Motor neuron (in vitro differentiated cells): ENCODE measurements at regions not wholly inside any gene's neighbourhood (a gene's known extent, or its start where the extent isn't known, plus 50 kb on each side); places are given as distances from the start of the nearest gene placed in this dataset.
"Not testable (repeated sequence)": the region's sequence is repeated elsewhere in the genome, so short reads cannot be mapped to it uniquely, and the experiment has no call there.

Experiments used
- ATAC-seq, 8 experiments: fragments of 200-7000 bp; cut with Tn5 transposase; replicated peaks in 6 of 8; 2 replicates each; pipeline ENCODE4 v1.8.0; 2021; ENCODE audit warnings: mild to moderate bottlenecking in 8 of 8, moderate library complexity in 8 of 8
- H3K27ac ChIP-seq, 2 donors: fragments of 250-450 bp; sonication (Bioruptor Pico); 2 replicates each; pipeline ENCODE4 v1.9.0; 2021; ENCODE audit warnings: antibody characterized with exemption in 2 of 2, mild to moderate bottlenecking in 2 of 2, moderate library complexity in 1 of 2
- H3K4me1 ChIP-seq, 2 donors: fragments of 250-450 bp; sonication (Bioruptor Pico); replicated peaks in 1 of 2; 2 replicates each; pipeline ENCODE4 v1.6.1; 2021; ENCODE audit warnings: antibody characterized with exemption in 2 of 2, mild to moderate bottlenecking in 2 of 2, moderate library complexity in 1 of 2
- H3K4me3 ChIP-seq, 5 donors: fragments of 250-450 bp; sonication (Bioruptor Pico); 2 replicates each; pipeline ENCODE4 v1.9.0; 2021; ENCODE audit warnings: antibody characterized with exemption in 5 of 5, mild to moderate bottlenecking in 5 of 5, moderate library complexity in 4 of 5
- WGBS, 10 experiments: fragments of 450-650 bp; shearing (Covaris generic); methylation state at CpG; one replicate each; pipeline ENCODE4 v1.0.0; 2022; 5-methylcytosine and 5-hydroxymethylcytosine counted together
- in situ Hi-C, 9 experiments: fragments of 400-800 bp; cut with MboI; loops; one replicate each; pipeline ENCODE4 v1.15.0; 2021; ENCODE audit warnings: low sequenced_read_pairs in 9 of 9, low pct_unique_long_range_greater_than_20kb in 2 of 9; ENCODE audit not compliant: unreplicated experiment in 9 of 9

- in situ Hi-C loops, H3K4me1 ChIP-seq, H3K4me3 ChIP-seq, ATAC-seq, H3K27ac ChIP-seq: not testable (repeated sequence)
- no CpG with 5 or more reads among the region's 4 CpGs for whole genome bisulfite sequencing, 10 experiments
These were observed 64.0 kb downstream of the OR4F15 start for GRCh38 chr15:101876031-101876430.

- in situ Hi-C loops, H3K4me1 ChIP-seq, ATAC-seq, H3K4me3 ChIP-seq, H3K27ac ChIP-seq: not testable (repeated sequence)
- WGBS, 10 experiments, result no CpG with 5 or more reads among the region's 3 CpGs
These were observed 65.6 kb downstream of the OR4F15 start for GRCh38 chr15:101877649-101878048.

- peak in 1 of 8 experiments; percentile 39 for ATAC-seq
- no CpG with 5 or more reads among the region's 5 CpGs for WGBS, 10 experiments
- H3K4me3 ChIP-seq, in situ Hi-C loops, H3K4me1 ChIP-seq, H3K27ac ChIP-seq: not testable (repeated sequence)
These were observed 100.6 kb downstream of the OR4F15 start for GRCh38 chr15:101912349-101913287.

- in situ Hi-C loops, ATAC-seq, H3K4me3 ChIP-seq, H3K27ac ChIP-seq, H3K4me1 ChIP-seq: not testable (repeated sequence)
- no CpG with 5 or more reads among the region's 2 CpGs for WGBS, 10 experiments
These were observed 112.6 kb downstream of the OR4F15 start for GRCh38 chr15:101924554-101924953.

- H3K4me1 ChIP-seq, H3K4me3 ChIP-seq, H3K27ac ChIP-seq, in situ Hi-C loops: not testable (repeated sequence)
- WGBS, 10 experiments, result no CpG with 5 or more reads among the region's 3 CpGs
- peak in 7 of 8 experiments; percentile 59 to 98 (median 74) for ATAC-seq
These were observed 122.5 kb downstream of the OR4F15 start for GRCh38 chr15:101934506-101934905.

- in situ Hi-C loops, H3K4me1 ChIP-seq, H3K4me3 ChIP-seq, H3K27ac ChIP-seq: not testable (repeated sequence)
- WGBS, 10 experiments, result no CpG with 5 or more reads among the region's 1 CpG
- peak in 2 of 8 experiments; percentile 59 to 93 for ATAC-seq
These were observed 125.4 kb downstream of the OR4F15 start for GRCh38 chr15:101937362-101937761.

- H3K4me3 ChIP-seq, H3K4me1 ChIP-seq, ATAC-seq, in situ Hi-C loops, H3K27ac ChIP-seq: not testable (repeated sequence)
- no CpG with 5 or more reads among the region's 7 CpGs for WGBS, 10 experiments
These were observed 126.6 kb downstream of the OR4F15 start for GRCh38 chr15:101938555-101938954.

GRCh38 chr15:101945896-101946295, 133.9 kb downstream of the OR4F15 start:
- H3K27ac ChIP-seq, ATAC-seq, H3K4me3 ChIP-seq, H3K4me1 ChIP-seq, in situ Hi-C loops: not testable (repeated sequence)
- 32 to 92% (median 61%) methylated on average over 1 to 2 of the region's 2 CpGs for WGBS, 10 experiments

- H3K27ac ChIP-seq, in situ Hi-C loops, H3K4me3 ChIP-seq, H3K4me1 ChIP-seq: not testable (repeated sequence)
- no CpG with 5 or more reads among the region's 2 CpGs for WGBS, 10 experiments
- ATAC-seq, result peak in 2 of 8 experiments; percentile 75 to 88
These were observed 136.5 kb downstream of the OR4F15 start for GRCh38 chr15:101948491-101949010.

GRCh38 chr15:101949380-101950065, 137.5 kb downstream of the OR4F15 start:
- in situ Hi-C loops, H3K27ac ChIP-seq, H3K4me1 ChIP-seq, H3K4me3 ChIP-seq: not testable (repeated sequence)
- WGBS, 10 experiments, result 67% methylated on average over 1 of the region's 1 CpG; no CpG with 5 or more reads in 9 of the 10 experiments
- ATAC-seq, result peak in 1 of 8 experiments; percentile 16

GRCh38 chr15:101953993-101954392, 142.0 kb downstream of the OR4F15 start:
- WGBS, 10 experiments, result no CpG with 5 or more reads among the region's 7 CpGs

GRCh38 chr15:101955840-101956239, 143.8 kb downstream of the OR4F15 start:
- no CpG with 5 or more reads among the region's 8 CpGs for WGBS, 10 experiments
- H3K4me1 ChIP-seq, H3K4me3 ChIP-seq, ATAC-seq, H3K27ac ChIP-seq, in situ Hi-C loops: not testable (repeated sequence)

More at GRCh38 chr15:101953993-101954392, 142.0 kb downstream of the OR4F15 start:
- H3K27ac ChIP-seq, H3K4me3 ChIP-seq, ATAC-seq, H3K4me1 ChIP-seq, in situ Hi-C loops: not testable (repeated sequence)

GRCh38 chr15:101958656-101959055, 146.7 kb downstream of the OR4F15 start:
- H3K27ac ChIP-seq, ATAC-seq, in situ Hi-C loops, H3K4me3 ChIP-seq, H3K4me1 ChIP-seq: not testable (repeated sequence)
- WGBS, 10 experiments, result no CpG with 5 or more reads among the region's 4 CpGs
